GM18951 (cell line): ENCODE measurements at regions not wholly inside any gene's neighbourhood (a gene's known extent, or its start where the extent isn't known, plus 50 kb on each side); places are given as distances from the start of the nearest gene placed in this dataset.

Source experiments
- POLR2A ChIP-seq: IDR thresholded peaks from 4 replicates; pipeline ENCODE4 v1.6.1; 2011; ENCODE audit warnings: mild to moderate bottlenecking; ENCODE audit not compliant: insufficient read length, insufficient read depth; ENCODE audit errors: extremely low read depth
- in situ Hi-C: fragments of 300-500 bp; cut with MboI; formaldehyde crosslinking; loops from one replicate; pipeline ENCODE4 v1.12.0; 2022; ENCODE audit warnings: low sequenced_read_pairs, mixed read lengths, inconsistent platforms; ENCODE audit not compliant: unreplicated experiment

DNA sequence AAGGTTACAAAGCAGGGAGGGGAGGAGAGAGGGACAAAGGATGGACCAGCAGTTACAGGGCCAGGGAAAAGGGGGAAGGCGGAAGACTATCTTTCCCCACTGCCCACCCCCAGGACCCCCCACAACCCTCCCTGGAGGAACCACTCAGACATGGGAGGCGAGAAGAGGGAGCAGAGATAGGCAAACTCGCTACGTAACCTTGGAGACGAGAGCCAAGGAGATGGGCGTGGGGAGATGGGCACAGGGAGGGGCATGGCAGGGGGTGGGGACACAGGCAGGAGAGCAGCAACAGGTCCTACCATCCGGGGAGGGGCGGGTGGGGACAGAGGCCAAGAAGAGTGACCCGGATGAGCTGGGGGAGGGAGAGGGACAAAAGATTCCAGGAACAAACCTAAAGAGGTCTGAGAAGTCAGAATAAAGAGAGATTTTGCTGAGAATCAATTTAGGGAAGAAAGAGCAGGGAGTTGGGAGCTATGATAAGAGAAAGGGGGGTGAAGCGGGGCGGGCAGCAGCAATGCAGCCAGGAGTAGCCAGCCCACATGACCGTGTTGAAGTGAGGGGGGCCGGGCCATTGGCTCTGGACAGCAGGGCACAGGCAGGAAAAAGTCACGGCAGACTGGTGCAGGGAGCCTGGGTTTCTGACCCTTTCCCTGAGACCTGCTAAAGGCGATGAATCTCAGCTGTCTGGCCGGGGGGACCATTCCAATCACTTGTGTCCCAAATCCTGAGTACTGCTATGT is 128.4 kb downstream of the BUD13 start:
- in situ Hi-C loops = no loop called here
- no peak for TF ChIP-seq POLR2A

DNA sequence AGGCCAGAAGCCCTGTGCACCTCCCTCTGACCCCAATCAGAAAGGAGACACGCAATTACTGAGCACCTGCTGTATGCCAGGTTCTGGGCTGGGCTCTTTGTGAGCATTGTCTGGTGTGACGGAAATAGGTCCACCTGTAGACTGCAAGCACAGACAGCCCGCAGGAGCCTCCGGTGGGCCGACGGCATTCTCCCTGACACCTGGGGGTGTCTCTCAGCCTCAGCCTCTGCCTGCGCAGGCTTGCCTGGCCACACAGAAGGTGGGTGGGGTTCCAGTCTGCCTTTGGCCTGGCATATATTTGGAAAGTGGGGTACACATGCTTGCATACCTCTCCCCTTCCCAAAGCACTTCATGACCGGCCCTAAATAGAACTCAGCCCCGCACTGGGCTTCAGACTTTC is 129.3 kb downstream of the BUD13 start:
- in situ Hi-C loops = no loop called here
- TF ChIP-seq POLR2A = no peak

DNA sequence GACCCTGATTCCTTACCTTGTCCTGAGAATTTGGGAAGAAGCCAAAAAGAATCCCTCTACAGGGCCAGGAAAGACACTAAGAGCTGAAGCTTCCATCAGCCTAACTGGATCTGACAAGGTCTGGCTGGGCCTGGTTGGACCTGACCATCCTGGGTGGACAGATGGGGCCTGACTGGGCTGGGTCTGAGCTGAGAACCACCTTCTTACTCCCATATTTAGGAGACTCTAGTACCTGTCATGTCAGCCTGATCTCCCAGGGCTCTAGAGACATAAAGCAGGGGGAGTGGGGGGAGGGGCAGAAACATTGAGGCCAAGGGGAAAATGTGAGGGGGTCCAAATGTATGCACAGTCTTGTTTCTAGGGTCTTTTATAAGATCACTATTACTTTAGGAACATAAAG is 129.9 kb downstream of the BUD13 start:
- no peak for TF ChIP-seq POLR2A
- in situ Hi-C loops = no loop called here

DNA sequence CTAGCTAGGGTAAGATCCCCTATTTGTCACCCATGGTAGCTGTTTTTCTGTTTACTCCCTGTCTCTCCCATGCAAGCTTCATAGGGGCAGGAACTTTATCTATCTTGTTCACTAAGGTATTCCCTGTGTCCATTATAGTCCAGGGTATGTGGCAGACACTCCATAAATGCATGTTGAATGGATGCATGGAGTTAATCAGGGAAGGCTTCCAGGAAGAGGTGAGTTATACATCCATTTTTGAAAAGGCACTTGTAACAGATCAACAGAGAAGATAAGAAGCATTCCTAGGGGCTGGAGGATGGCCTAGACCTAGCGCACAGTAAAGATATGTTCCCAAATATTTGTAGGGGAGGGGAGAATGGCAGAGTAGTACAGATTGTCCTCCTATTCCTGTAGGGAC is 130.3 kb downstream of the BUD13 start:
- in situ Hi-C loops = no loop called here
- TF ChIP-seq POLR2A = no peak

DNA sequence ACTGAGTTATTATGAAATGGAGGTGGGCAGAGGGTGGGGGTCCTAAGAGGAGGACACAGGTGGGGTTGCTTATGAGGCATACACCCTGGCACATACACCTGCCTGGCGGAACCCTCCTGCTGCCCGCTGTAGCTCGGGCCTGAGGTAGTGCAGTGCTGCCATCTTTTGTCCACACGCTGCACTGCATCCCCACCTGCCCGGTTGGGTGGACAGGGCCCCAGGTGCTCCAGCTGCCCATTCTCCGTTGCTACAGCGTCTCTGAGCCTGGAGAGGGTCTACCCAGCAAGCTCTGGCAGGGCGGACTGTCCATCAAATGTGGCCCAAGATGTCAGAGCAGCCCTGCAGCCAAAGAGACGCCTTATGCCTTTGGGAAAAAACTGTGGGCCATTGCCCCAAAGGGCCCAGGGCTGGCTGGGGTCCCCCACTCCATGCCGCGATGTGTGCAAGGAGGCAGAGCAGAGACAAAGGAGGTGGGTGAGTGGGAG is 131.2 kb downstream of the BUD13 start:
- in situ Hi-C loops = no loop called here
- no peak for TF ChIP-seq POLR2A

DNA sequence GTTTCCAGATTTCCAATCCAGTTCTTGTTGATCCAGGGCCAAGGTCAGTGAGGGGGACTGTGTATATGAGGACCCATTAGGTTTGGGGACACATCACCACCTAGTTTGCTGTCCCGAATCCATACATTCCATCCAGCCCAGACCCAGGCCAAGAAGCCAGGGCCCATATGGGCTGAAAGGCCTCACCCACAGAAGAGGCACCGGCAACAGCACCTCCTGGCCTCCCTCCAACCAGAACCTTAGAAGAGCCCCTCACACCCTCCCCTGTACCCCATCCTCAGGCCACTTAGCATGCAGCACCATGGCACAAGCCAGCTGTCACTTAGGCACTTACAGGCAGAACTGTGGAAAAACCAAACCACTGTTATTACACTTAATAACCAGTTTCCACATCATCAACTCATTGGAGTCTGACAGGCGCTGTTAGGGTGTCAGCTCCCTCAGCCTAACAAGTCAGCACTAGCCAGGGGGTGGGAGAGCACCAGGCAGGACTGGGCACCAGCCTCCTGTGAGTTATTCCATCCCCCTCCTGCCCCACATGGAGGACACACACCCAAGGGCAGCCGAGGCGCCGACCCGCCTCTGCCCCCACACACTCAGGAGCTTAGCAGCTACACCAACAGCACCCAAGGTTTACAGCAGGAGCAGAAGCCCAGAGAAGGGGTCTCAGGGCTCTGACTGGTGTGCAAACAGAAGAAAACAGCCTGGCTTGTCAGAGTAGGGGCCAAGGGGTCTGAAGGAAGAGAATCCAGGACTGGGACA is 132.0 kb downstream of the BUD13 start:
- TF ChIP-seq POLR2A = no peak
- in situ Hi-C loops = no loop called here

DNA sequence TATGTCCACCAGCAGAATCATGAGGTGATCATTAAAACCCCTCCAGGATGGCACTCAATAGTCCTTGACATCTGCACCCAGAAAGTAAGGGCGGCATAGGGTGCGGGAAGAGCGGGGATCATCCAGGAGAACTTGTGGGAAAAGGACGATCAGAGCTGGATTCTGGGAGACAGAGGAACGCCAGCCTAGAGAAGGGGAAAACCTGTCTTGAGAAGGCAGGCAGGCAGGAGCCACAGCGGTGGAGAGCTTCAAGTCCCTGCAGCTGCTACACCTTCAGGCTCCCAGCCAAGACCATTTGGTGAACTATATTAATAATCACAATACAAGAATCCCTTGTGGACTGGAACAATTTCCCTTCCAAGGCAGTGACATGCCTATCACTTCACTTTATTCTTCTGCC is 134.3 kb downstream of the BUD13 start:
- TF ChIP-seq POLR2A = no peak
- in situ Hi-C loops = no loop called here

DNA sequence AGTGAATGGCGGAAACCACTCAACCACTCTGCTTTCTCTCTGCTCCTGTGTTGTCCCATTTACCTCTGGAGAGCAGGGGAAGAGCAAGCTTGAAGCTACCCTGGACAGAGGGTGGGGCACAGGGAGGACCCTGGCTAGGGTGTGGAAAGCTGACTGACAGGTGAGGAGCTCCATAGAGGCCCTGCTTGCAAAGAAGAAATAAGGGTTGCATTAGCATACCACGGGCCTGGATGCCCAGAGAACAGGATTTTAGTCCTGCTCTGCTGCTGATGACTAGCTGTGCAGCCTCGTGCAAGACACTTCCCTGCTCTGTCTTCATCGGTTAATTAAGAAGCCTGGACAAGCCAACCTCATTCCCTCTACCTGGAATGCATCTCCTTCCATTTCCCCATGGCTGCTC is 135.0 kb downstream of the BUD13 start:
- no peak for TF ChIP-seq POLR2A
- in situ Hi-C loops = no loop called here

DNA sequence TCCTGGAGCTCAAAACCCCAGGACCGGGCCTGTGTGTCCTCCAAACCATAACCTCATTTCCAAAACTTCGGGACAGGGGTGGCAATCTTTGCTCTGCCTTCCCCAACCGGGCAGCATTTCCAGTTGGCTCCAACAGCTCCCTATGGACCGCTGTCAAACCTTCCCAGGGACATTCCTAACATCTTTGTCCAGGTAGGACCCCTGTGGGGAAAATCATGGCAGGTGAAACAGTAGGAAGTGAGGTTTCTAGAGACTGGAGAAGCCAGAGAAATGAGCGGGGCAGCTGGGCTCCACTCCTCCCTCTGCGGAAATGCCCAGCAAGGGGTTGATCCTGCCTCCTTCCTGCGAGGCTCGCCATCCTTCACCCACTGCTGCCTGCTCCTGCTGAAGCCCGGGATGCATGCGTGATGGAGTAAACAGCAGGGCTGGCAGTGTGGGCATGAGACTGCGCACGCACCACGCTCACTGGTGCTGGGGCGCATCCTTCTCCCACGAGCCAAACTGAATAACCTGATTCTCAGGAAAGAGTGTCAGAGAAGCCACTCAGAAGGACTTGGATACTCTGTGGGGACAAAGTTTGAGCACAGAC is 136.4 kb downstream of the BUD13 start:
- TF ChIP-seq POLR2A = no peak

DNA sequence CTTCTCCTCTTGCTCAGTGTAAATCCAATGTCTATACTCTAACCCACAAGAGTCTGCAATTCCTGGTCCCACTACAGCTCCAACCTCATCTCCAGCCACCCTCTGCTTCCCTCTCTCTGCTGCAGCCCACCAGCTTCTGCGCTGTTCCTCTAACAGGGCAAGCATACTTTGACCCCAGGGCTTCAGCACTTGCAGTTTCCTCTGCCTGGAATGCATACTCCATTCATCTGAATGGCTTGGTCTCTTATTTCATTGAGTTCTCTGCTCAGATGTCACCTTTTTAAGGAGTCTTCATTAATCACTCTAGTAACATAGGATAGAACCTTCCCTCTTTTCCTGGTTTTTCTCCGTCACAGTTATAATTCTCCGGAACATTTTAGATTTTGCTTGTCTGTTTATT is 141.6 kb downstream of the BUD13 start:
- TF ChIP-seq POLR2A = no peak
- in situ Hi-C loops = no loop called here

More for the DNA sequence above, 136.4 kb downstream of the BUD13 start:
- in situ Hi-C loops = no loop called here

DNA sequence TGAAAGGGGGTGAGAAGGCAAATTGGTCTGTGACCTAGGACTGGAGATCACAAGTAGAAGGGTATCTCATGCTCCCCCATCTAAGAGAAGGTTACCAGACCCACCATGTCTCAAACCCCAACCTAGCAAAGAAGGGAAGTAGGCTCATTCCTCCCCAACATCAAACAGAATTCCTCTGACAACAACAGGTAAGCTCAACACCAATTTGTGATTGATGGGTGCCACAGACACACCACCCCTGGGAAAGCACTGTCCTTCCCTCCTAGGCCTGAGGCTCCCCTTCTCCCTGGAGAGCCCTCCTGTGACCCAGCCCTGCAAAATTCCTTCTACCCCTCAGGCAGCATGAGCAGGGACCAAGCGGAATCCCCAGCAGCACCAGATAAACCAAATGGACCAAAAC is 154.3 kb downstream of the BUD13 start:
- in situ Hi-C loops = no loop called here
- TF ChIP-seq POLR2A = no peak

DNA sequence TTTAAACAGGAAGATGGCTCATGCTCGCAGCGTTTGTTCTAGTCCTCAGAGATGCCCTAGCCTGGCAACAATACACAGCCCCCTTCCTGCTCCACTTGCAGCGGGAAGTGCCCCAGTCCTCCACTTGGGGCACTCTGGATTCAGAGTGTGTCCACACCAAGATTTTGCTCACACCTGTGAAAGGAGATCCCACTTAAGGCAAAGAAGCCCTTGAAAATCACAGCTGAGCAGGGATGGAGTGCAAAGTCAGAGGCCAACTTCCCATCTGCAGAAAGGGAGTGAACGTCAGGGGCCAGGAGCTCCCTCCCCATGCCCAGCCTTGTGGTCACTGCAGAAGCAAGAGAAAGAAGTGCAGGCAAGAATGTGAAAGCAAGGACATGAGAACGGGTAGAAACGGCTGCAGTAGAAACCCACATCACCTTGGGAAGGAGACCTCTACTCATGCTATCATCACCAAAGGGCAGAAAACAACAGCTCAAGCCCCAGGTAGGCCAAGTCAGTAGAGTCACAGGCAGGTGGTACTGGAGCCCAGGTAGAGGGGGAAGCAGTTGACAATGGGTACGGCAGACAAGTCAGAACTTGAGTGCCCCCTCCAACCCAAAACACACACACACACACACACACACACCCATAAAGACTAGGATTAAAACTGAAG is 157.4 kb downstream of the BUD13 start:
- TF ChIP-seq POLR2A = no peak
- in situ Hi-C loops = no loop called here
